ENCODE measurements at regions not wholly inside any gene's neighbourhood (a gene's known extent, or its start where the extent isn't known, plus 50 kb on each side); places are given as distances from the start of the nearest gene placed in this dataset.

- Histone ChIP-seq H3K27ac (no peak overlapping the region), H3K4me1 (peaks cover 0 to 2% (median under 1%) of the 10 kb centered on the region in 4 donors), H3K27me3 (no peaks in the 10 kb centered on the region), H3K4me3 (no peak overlapping the region), H3K9me3 (no peaks in the 10 kb centered on the region), H3K36me3 (no peaks in the 10 kb centered on the region)
- WGBS, 2 donors (ENCODE audit: low coverage in 1 of 2), result 89 to 100% methylated on average over 2 to 29 of the region's 29 CpGs
- TF ChIP-seq, protein P1, sequence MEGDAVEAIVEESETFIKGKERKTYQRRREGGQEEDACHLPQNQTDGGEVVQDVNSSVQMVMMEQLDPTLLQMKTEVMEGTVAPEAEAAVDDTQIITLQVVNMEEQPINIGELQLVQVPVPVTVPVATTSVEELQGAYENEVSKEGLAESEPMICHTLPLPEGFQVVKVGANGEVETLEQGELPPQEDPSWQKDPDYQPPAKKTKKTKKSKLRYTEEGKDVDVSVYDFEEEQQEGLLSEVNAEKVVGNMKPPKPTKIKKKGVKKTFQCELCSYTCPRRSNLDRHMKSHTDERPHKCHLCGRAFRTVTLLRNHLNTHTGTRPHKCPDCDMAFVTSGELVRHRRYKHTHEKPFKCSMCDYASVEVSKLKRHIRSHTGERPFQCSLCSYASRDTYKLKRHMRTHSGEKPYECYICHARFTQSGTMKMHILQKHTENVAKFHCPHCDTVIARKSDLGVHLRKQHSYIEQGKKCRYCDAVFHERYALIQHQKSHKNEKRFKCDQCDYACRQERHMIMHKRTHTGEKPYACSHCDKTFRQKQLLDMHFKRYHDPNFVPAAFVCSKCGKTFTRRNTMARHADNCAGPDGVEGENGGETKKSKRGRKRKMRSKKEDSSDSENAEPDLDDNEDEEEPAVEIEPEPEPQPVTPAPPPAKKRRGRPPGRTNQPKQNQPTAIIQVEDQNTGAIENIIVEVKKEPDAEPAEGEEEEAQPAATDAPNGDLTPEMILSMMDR (IDR thresholded peaks at IDR 0.05), result no peak
- TF ChIP-seq EP300 (IDR thresholded peaks at IDR 0.05; ENCODE audit: low read depth), result no peak
- no peak for TF ChIP-seq POLR2A (IDR thresholded peaks at IDR 0.05)
- no peak for TF ChIP-seq POLR2AphosphoS5 (IDR thresholded peaks at IDR 0.05)
- no peak for DNase-seq
- intact Hi-C loops (cut with DNase I; ENCODE audit: low total_unique reads) (no loop called here), in situ Hi-C loops (cut with MboI; ENCODE audit: low pct_ligation_motif_present in 1 of 4, low pct_unique_long_range_greater_than_20kb in 1 of 4, low sequenced_read_pairs in 3 of 4) (no loop called here)
Observed at GRCh38 chr7:347644-348479, 57.9 kb downstream of the FOXL3 start.

DNA sequence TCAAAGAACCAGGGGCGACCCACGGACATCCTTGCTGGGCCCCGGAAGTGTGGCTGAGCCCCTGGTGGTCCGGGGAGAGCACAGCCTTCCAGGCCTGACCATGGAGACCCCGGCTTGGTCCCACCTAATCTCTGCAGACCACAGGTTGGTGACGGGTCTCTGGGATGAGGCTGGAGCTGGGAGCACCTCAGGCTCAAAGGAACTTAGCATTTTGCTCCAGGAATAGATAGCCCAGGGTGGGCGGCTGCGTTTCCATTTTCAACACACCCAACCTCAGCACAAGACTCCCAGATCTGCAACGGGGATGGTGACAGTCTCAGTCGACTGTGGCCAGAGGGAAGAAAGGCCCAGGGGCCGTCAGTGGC is 58.5 kb downstream of the FOXL3 start:
- intact Hi-C loops (cut with DNase I; ENCODE audit: low total_unique reads) (no loop called here), in situ Hi-C loops (cut with MboI; ENCODE audit: low pct_ligation_motif_present in 1 of 4, low pct_unique_long_range_greater_than_20kb in 1 of 4, low sequenced_read_pairs in 3 of 4) (no loop called here)
- no peak for TF ChIP-seq POLR2A (IDR thresholded peaks at IDR 0.05)
- TF ChIP-seq, protein P1 (IDR thresholded peaks at IDR 0.05), result no peak
- no peak for TF ChIP-seq POLR2AphosphoS5 (IDR thresholded peaks at IDR 0.05)
- no peak for TF ChIP-seq EP300 (IDR thresholded peaks at IDR 0.05; ENCODE audit: low read depth)
- Histone ChIP-seq H3K9me3 (no peaks in the 10 kb centered on the region), H3K4me1 (no peaks in the 10 kb centered on the region), H3K4me3 (no peak overlapping the region), H3K36me3 (no peaks in the 10 kb centered on the region), H3K27me3 (no peaks in the 10 kb centered on the region), H3K27ac (no peak overlapping the region)
- 88% methylated on average over 11 of the region's 11 CpGs; no CpG with 5 or more reads in 1 of the 2 donors for WGBS, 2 donors (ENCODE audit: low coverage in 1 of 2)
- DNase-seq, result no peak

- H3K4me3 ChIP-seq, result no peak overlapping the region
- no peak overlapping the region for H3K27ac ChIP-seq
- TF ChIP-seq, protein P1 (IDR thresholded peaks at IDR 0.05), result no peak
- no peak for TF ChIP-seq POLR2AphosphoS5 (IDR thresholded peaks at IDR 0.05)
- TF ChIP-seq POLR2A (IDR thresholded peaks at IDR 0.05), result no peak
- TF ChIP-seq EP300 (IDR thresholded peaks at IDR 0.05; ENCODE audit: low read depth), result no peak
- H3K4me1 ChIP-seq, result no peaks in the 10 kb centered on the region
- in situ Hi-C loops (cut with MboI; ENCODE audit: low pct_ligation_motif_present in 1 of 4, low pct_unique_long_range_greater_than_20kb in 1 of 4, low sequenced_read_pairs in 3 of 4), result no loop called here
- intact Hi-C loops (cut with DNase I; ENCODE audit: low total_unique reads), result no loop called here
- no peaks in the 10 kb centered on the region for H3K36me3 ChIP-seq
- 75% methylated on average over 34 of the region's 34 CpGs; no CpG with 5 or more reads in 1 of the 2 donors for WGBS, 2 donors (ENCODE audit: low coverage in 1 of 2)
- DNase-seq, result no peak
- no peaks in the 10 kb centered on the region for H3K27me3 ChIP-seq
- H3K9me3 ChIP-seq, result no peaks in the 10 kb centered on the region
Observed at GRCh38 chr7:348962-349743, 59.2 kb downstream of the FOXL3 start.

DNA sequence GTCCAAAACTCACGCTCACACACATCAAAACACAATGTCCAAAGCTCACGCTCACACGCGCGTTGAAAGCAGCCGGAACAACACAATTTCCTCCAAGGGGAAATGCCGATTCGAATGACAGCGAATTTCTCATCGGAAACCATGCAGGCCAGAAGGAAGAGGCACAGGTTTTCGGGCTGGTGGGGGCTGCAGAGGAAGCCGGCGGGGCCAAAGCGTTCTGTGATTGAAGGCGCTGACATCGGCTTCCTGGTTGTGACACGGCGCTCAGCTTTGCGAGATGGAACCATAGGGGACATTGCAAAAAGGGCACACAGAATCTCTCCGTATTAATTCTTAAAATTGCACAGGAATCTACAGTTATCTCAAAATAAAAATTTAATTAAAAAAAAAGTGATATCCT is 61.3 kb downstream of the FOXL3 start:
- intact Hi-C loops (cut with DNase I; ENCODE audit: low total_unique reads) (loop anchor here (10.0 kb wide), 1 partner anchor 64 kb away; no protein-coding TSS in a partner anchor), in situ Hi-C loops (cut with MboI; ENCODE audit: low pct_ligation_motif_present in 1 of 4, low pct_unique_long_range_greater_than_20kb in 1 of 4, low sequenced_read_pairs in 3 of 4) (no loop called here)
- Histone ChIP-seq H3K9me3 (no peaks in the 10 kb centered on the region), H3K4me3 (peak overlapping the region in 1 of 4 donors; percentile 7), H3K27ac (no peak overlapping the region), H3K36me3 (no peaks in the 10 kb centered on the region), H3K27me3 (no peaks in the 10 kb centered on the region), H3K4me1 (no peaks in the 10 kb centered on the region)
- 73 to 87% methylated on average over 15 to 20 of the region's 20 CpGs for WGBS, 2 donors (ENCODE audit: low coverage in 1 of 2)
- no peak for DNase-seq
- TF ChIP-seq POLR2A (IDR thresholded peaks at IDR 0.05), result no peak
- TF ChIP-seq, protein P1 (IDR thresholded peaks at IDR 0.05), result no peak
- no peak for TF ChIP-seq POLR2AphosphoS5 (IDR thresholded peaks at IDR 0.05)
- TF ChIP-seq EP300 (IDR thresholded peaks at IDR 0.05; ENCODE audit: low read depth), result no peak

All from transverse colon (tissue), 4 donors.